ENCODE measurements at regions not wholly inside any gene's neighbourhood (a gene's known extent, or its start where the extent isn't known, plus 50 kb on each side); places are given as distances from the start of the nearest gene placed in this dataset.

- TF ChIP-seq ZBTB7A (IDR thresholded peaks at IDR 0.05; ENCODE audit: low read depth) = no peak
- TF ChIP-seq RAD21 (IDR thresholded peaks at IDR 0.05; ENCODE audit: low read depth) = no peak
- TF ChIP-seq EGR1 (IDR thresholded peaks at IDR 0.05) = no peak
- no peak for TF ChIP-seq YY1 (IDR thresholded peaks at IDR 0.05; ENCODE audit: low read depth)
- TF ChIP-seq REST (IDR thresholded peaks at IDR 0.05; ENCODE audit: low read depth) = no peak
- TF ChIP-seq NFIC (IDR thresholded peaks at IDR 0.05) = no peak
- no peak for TF ChIP-seq EP300 (IDR thresholded peaks at IDR 0.05; ENCODE audit: borderline replicate concordance)
- TF ChIP-seq CREB1 (IDR thresholded peaks at IDR 0.05; ENCODE audit: low read depth) = no peak
- TF ChIP-seq FOXM1 (IDR thresholded peaks at IDR 0.05; ENCODE audit: borderline replicate concordance, low read depth) = no peak
- TF ChIP-seq, protein P1, sequence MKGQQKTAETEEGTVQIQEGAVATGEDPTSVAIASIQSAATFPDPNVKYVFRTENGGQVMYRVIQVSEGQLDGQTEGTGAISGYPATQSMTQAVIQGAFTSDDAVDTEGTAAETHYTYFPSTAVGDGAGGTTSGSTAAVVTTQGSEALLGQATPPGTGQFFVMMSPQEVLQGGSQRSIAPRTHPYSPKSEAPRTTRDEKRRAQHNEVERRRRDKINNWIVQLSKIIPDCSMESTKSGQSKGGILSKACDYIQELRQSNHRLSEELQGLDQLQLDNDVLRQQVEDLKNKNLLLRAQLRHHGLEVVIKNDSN (IDR thresholded peaks at IDR 0.05) = no peak
- no peak for TF ChIP-seq TAF1 (IDR thresholded peaks at IDR 0.05; ENCODE audit: low read depth)
- TF ChIP-seq TCF12 (IDR thresholded peaks at IDR 0.05; ENCODE audit: low read depth) = no peak
- no peak for TF ChIP-seq CEBPB (IDR thresholded peaks at IDR 0.05)
- TF ChIP-seq TEAD4 (IDR thresholded peaks at IDR 0.05) = no peak
- TF ChIP-seq, protein P2, sequence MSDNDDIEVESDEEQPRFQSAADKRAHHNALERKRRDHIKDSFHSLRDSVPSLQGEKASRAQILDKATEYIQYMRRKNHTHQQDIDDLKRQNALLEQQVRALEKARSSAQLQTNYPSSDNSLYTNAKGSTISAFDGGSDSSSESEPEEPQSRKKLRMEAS (IDR thresholded peaks at IDR 0.05) = no peak
These were observed 152.1 kb downstream of the TFAP2C start for GRCh38 chr20:56781108-56781739.

DNA sequence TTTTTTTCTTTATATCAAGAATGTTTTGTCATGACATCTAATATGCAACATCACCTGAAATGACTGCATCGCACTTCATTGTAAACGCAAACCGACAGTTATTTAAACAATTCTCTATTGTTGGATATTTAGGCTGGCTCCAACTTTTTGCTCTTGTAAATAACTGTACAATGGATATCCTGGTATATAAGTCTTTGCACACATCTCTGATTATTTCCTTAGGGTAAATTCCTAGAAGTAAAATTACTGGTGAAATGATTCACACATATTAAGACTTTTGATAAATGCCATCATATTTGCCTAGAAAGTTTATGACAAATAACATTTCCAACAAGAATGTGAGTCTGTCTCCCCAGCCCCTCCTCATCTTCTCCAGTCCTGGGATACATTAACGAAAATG lies 154.7 kb downstream of the TFAP2C start:
- TF ChIP-seq TCF12 (IDR thresholded peaks at IDR 0.05; ENCODE audit: low read depth) (no peak), FOXM1 (IDR thresholded peaks at IDR 0.05; ENCODE audit: borderline replicate concordance, low read depth) (no peak)

- TF ChIP-seq ZBTB7A (IDR thresholded peaks at IDR 0.05; ENCODE audit: low read depth) (no peak), RAD21 (IDR thresholded peaks at IDR 0.05; ENCODE audit: low read depth) (no peak), TAF1 (IDR thresholded peaks at IDR 0.05; ENCODE audit: low read depth) (no peak), FOXM1 (IDR thresholded peaks at IDR 0.05; ENCODE audit: borderline replicate concordance, low read depth) (no peak)
These were observed 157.4 kb downstream of the TFAP2C start for GRCh38 chr20:56786503-56786902.

GRCh38 chr20:56788041-56788670 lies 159.1 kb downstream of the TFAP2C start:
- TF ChIP-seq CEBPB (IDR thresholded peaks at IDR 0.05) = peak; percentile 88
- TF ChIP-seq REST (IDR thresholded peaks at IDR 0.05; ENCODE audit: low read depth) = no peak
- no peak for TF ChIP-seq NFIC (IDR thresholded peaks at IDR 0.05)
- no peak for TF ChIP-seq EGR1 (IDR thresholded peaks at IDR 0.05)
- TF ChIP-seq TCF12 (IDR thresholded peaks at IDR 0.05; ENCODE audit: low read depth) = no peak
- no peak for TF ChIP-seq RAD21 (IDR thresholded peaks at IDR 0.05; ENCODE audit: low read depth)
- no peak for TF ChIP-seq TEAD4 (IDR thresholded peaks at IDR 0.05)

DNA sequence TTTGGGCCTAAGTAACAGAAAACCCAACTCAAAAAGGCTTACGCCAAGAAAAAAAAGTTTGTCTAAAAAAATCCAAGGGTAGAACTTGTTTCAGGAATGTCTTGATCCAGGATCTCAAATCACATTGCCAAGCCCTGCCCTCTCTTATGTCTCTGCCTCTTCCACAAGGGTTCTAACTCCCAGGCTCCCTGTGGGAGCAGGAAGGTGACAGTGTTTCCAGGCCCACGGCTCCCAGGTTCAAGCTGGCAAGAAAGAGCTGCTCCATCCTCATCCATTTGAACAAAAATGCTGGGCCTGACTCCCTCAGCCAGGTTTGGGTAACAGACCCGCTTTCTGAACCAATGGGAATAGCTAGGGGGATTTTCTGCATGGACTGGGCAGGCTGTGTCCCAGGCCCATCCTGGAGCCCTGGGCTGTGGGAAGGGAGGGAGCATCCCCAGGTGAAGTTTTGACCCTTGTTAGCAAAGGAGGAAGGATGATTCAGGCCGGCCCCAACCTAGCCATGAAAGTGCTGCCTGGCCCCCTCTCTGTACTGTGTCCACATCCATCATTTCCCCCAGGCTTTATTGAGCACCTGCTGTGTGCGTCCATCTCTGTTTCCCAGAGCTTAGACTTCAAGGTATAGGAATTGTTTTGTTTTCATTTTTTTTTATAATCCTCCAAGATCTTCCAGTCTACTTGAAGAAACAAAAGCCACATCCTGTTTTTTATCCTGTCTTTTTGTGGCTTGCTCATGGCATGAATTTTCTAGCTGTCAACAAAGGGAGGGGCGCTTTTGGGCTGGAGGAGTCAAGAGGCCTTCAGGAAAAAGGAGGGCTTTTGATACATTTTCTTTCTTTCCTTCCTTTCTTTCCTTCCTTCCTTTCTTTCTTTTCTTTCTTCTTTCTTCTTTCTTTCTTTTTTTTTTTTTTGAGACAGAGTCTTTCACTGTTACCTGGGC lies 159.8 kb downstream of the TFAP2C start:
- TF ChIP-seq, protein P2 (IDR thresholded peaks at IDR 0.05) = no peak
- TF ChIP-seq NFIC (IDR thresholded peaks at IDR 0.05) (no peak), ZBTB7A (IDR thresholded peaks at IDR 0.05; ENCODE audit: low read depth) (no peak), EGR1 (IDR thresholded peaks at IDR 0.05) (no peak), REST (IDR thresholded peaks at IDR 0.05; ENCODE audit: low read depth) (no peak), CEBPB (IDR thresholded peaks at IDR 0.05) (no peak), TAF1 (IDR thresholded peaks at IDR 0.05; ENCODE audit: low read depth) (no peak), RAD21 (IDR thresholded peaks at IDR 0.05; ENCODE audit: low read depth) (no peak), TCF12 (IDR thresholded peaks at IDR 0.05; ENCODE audit: low read depth) (no peak), YY1 (IDR thresholded peaks at IDR 0.05; ENCODE audit: low read depth) (no peak)

Data from Ishikawa (cell line).